ENCODE measurements at regions not wholly inside any gene's neighbourhood (a gene's known extent, or its start where the extent isn't known, plus 50 kb on each side); places are given as distances from the start of the nearest gene placed in this dataset.

DNA sequence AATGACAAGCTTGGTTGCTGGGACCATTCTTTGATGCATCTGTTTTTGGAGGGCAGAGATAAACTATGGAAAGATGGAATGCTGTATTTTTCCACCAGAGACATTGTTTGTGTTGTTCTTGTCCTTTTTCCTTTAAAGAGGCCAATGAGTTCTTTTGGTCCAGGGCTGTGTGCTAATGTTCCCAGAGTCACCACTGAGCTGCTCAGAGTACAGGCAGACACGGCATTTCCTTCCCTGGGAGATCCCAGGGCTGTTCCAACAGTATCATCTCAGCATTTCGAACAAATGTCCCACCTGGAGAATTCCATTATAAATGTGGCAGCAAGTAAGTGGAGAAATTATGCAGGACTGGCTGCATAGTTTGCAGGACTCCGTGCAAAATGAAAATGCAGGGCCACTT, 190.6 kb downstream of the IL20RB start:
- TF ChIP-seq POLR2AphosphoS5 (IDR thresholded peaks at IDR 0.05) (no peak), EP300 (IDR thresholded peaks at IDR 0.05) (no peak)

Data from upper lobe of left lung (tissue), 4 donors.